ENCODE measurements at regions not wholly inside any gene's neighbourhood (a gene's known extent, or its start where the extent isn't known, plus 50 kb on each side); places are given as distances from the start of the nearest gene placed in this dataset.
"Not testable (repeated sequence)": the region's sequence is repeated elsewhere in the genome, so short reads cannot be mapped to it uniquely, and the experiment has no call there.

DNA sequence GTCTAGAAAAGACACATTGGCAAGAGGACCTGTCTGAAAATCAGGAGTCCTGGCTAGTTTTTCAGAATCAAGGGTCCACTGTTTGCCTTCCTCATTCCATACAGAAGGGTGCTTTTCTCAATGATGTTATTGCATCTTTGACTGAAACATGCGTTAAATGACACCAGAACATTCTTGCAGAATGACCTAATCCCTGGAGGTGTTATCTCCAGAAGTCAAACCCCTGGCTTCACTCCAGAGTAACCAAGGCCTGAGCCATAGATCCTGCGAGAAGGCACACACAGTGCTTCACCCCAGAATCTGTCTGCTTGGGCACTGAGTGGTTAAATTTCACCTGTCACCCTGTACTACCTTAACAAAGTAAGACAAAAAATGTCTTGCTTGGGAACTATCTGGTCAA, 1055.2 kb upstream of the FANCL start:
- DNase-seq = no peak

DNA sequence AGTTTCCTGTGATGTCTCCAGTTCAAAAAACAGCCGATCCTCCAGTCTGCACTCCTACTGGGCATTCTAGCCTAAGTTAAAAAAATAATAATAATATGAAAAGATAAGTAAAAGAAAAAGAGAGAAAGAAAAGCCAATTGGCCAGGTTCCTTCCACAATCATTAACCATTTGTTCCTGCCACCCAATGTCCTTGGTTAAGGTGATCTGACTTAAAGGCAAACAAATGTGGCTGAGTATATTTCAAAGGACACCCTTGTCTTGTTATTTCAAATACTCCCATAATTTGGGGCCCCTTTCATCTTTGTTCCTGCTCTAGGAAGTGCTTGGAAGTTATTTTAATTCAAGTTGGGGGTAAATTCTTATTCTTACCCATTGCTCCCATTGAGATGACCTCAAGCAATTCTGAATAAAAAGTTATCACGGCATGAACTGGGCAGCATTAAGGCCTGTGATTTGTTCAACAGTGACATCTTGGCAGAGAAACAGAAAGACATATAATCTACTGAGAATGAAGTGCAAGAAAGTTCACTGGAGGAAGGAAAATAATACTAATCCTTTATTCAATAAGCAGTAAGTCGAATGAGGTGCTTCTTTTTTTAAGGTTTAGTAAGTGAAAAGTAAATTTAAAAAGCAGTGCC, 1054.5 kb upstream of the FANCL start:
- no peak for DNase-seq

DNA sequence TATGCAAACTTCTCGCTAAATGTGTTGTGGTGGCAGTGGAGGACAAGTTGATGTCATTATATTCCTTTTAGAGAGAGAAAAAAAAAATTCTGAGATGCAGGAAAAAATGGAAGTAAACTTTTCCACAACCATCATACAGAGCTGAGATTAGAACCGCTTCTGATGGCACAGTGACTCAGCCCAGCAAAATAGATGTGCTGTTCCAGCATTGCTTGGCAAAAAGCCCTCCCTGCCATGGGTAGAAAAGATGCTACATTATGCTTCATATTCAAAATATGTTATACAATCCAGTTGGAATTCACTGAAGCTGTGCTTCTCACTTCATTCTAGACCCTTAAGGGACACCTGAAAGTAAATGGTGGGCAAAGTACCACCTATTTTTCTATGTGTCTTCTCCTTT, 1047.6 kb upstream of the FANCL start:
- no peak for DNase-seq

DNA sequence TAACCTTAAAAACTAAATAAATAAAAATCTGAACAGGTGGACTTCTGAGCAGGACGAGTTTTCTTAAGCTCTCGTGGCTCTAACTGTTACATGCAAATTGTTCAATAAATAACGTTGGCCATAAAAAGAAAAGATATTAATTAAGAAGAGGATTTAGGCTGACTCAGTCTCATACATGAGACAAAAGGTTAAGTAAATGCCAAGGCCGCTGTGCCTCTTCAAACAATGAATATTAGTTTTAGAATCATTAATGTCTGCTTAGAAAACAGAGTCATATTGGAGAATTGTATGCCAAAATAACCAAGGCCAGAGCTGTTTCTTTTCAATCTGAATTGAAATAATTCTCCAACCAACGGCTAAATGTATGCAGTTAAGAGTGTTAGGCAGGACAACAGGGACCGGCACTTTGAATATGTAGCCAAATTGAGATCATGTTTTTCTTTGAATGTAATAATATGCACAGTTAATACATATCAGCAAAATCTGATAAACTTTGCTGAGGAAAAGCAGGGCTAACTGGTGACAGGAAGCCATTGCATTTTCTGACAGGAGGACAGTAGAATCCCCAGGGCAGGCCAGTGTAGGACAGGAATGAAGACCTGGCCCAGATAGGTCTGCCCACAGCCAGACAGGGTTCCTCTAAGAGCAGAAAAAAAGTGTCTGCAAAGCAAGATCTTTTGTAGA, 1041.4 kb upstream of the FANCL start:
- no peak for DNase-seq

DNA sequence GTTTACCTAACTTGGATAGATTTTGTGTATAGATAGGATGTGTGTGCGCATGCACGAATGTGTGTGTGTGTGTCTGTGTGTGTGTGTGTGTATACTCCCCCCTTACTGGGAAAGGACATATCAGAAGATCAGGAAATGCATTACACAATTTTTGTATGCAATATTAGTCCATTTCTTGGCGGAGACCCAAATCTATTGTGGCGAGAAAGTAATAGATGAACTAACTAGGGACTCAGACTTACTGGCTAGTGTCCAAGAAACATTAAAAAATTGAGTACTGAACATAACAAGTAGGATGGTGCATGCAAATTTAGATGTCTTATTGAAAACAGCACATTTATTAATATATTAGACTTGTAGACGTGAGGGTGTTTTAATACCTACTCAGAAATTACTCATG, 1036.5 kb upstream of the FANCL start:
- no peak for DNase-seq

DNA sequence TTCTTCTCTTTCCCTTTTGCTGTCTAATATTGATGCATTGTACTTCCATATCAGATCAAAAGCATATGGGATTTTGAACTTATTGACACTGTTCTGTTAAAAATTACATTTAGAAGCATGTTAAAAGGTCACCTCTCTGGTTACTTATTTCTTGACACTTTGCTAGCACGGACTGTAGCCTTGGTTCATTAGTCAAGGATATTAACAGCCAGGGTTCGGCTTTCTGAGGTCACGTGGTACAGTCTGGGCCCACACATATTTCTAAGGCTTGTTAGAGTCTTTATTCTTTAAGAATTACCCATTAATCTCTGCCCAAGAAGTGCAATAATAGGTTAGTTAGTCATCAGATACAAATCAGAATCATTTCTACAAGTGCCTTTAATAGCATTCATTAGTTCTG, 1035.8 kb upstream of the FANCL start:
- no peak for DNase-seq

DNA sequence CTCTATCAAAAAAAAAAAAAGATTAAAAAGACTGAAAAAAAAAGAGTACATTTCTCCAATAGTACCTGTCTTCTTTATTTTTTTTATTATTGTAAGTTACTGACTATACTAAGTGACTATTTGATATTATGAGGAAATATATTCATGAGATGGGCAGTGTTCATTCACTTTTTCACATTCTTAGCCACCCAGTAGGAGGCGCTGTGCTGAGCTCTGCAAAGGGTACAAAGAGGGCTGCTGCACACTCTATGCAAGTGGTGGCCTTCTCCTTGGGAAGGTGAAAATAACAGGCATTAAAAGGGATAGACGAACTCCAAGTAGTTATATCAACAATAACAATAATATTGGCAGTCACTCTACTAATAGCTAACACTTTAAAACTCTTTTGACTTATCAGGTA, 1034.9 kb upstream of the FANCL start:
- no peak for DNase-seq

DNA sequence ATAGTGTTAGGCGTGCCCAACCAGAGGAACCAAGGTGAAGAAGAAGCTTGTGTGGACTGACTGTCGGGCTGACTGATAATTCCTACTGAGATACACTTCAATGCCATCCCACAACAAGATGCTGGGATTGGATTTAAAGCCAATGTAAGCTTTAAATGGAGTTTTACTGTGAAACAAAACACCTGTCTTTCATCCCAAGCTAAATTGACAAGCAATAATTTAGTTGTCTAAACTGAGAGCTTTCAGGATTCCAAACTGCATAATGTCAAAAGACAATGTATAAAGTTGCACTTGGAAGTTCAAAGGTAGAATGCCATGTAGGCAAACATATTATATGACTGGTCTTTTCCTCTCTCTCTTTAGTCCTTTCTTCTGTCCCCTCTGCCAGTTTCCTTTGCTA, 1025.3 kb upstream of the FANCL start:
- no peak for DNase-seq

DNA sequence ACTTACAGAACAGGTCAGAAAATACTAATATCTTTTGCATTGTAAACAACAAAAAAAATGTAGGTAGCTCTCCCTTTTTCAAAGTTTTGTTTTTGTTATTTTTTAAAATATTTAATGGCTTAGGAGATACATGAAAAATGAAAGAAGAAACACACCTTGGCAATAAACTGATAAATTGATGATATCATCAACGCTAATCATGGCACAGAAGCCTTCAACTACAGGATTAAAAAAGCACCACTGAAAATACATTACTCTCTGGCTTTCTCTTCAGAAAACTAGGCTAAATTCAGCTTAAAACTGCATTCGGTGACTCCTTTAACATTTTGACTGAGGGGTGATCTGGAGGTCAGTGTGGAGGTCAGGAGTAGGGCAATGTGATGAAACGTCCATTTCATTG, 1018.8 kb upstream of the FANCL start:
- no peak for DNase-seq

DNA sequence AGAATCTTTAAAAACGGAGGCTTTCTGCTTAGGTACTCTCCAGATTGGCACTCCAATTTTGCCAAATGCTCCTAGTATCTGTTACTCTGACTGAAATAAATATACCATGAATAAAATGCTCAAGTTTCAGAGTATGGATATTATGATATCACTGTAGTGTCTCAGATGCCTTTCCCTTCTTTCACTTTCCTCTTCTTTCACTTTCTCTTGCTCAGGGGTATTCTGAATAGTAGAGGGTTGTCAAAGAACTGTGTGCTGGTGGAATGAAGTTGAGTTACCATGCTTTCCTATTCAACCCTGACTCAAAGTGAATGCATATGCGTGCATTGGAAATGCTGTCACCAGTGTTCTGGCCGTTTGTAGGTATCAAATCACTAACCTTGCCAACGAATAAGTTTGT, 1015.2 kb upstream of the FANCL start:
- no peak for DNase-seq

DNA sequence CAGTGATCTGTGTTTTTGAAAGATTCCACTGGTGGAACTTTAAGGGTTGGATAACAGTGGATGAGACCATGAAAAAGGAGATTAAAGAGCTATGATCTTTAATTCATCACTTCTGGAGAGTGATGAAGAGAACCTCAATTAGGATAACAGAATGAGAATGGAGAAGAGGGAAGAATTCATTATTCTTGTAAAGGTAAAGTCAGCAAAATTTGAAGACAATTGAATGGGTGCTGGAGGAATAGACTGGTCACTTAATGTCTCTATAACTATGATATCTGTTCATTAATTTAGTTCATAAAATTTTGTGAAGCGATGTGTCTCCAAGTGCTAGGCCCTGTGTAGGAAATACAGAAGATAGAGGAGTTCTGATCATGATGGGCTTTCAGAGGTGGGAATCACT, 1013.2 kb upstream of the FANCL start:
- DNase-seq = no peak

DNA sequence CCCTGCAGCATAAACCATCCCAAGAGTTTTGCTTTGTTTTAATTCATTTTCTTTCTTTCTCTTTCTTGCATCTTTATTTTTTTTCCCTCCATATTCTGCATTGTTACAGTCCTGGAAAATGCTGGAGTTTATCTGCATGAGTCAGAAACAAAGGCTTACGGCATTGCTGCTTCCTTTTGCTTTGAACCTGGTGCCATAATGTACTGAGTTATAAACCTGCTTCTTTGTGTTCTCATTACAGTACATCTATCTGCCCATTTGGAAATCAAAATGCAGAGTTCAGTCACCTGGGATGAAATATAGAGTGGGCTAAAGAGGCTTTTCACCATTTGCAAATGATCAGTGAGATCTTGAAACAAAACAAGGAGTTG, 1009.2 kb upstream of the FANCL start:
- DNase-seq = no peak

DNA sequence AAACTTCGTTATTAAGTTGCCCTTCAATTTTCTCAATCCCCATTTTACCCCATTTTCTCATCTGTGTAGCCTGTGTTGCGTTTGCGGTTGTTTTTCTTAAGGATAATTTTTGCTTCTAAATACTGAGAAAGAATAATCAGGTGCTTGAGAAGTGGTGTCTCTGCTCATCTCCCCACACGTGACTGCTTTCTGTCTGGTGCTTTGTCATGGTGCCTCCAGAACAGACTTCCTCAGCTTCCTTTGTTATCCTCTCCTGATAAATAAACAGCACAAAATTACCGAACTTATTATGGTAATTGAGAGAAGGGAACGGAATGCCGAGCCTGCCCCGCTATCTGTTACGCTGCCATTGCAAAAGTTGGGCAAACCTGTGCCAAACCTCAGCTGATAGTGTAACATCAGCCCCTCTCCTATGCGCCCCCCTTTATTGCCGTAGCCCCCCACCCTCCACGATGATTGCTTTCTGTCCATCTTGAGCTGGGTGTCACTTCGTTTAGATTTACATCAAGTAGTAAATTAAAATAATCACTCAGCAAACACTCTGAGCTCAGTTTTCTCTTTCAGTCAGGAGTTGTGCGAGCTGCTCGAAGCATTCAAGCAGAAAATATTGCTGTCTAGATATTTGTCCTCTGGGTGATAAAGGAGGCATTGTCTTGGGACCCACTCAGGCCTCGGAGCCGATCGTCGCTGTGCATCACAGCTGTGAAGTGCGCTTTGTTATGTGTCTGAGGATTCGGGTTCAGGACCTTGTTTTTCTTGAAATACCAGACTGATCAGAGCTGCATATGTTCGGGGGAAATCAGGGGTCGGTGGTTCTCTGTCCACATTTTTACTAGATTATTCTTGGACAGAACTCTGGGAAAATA, 1008.5 kb upstream of the FANCL start:
- DNase-seq = no peak

DNA sequence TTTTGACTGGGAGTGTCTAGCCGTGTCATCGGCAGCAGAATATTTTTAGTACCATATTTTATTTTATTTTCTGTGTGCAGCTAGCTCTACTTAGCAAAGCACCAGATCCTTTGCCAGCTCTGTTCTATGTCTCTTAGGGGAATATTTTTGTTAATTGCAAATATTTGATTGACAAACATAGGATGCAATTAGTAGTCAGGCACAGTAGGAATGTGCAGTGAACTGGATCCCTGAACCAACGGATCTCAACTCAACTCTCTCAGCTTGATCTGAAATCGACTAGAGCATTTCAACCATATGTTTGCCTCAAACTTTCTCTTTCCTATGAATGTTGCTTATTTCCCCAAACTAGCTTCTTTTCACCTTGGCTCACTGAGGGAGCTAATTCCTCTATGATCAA, 998.0 kb upstream of the FANCL start:
- no peak for DNase-seq

DNA sequence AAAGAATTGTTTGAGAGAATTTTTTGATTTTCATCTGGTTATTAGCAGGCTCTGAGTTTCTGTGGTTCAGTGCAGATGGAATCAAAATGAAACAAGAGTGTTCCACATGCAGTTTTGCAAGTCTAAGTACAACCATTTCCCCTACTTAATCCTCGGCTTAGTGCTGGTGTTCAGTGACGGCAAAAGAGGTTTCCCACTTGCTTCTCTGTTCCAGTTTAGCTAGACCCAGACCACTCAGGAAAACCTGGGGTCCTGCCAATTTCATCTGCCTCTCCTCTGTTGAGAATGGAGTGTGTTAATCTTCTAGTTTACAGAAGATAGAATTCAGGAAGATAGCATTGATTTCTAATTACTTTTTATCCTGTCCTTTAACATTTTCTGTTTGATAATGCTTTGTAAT, 996.2 kb upstream of the FANCL start:
- DNase-seq = no peak

DNA sequence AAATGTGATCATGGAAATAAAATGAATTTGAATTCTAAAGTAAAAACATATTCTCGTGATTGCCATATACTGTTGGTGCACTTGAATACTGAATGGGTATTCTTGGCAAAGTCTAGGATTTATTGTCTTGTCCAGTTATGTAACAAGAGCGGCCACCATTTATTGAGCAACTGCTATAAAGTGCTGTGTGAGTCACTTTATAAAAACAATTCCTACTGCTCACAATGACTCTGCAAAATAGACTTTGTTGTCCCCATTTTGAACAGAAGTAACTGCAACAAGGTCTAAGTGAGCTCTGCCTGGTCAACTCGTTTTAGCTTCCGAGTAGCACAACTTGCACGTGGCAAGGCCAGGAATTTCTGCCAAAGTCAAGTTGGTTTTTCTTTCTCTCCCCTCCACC, 995.6 kb upstream of the FANCL start:
- no peak for DNase-seq

DNA sequence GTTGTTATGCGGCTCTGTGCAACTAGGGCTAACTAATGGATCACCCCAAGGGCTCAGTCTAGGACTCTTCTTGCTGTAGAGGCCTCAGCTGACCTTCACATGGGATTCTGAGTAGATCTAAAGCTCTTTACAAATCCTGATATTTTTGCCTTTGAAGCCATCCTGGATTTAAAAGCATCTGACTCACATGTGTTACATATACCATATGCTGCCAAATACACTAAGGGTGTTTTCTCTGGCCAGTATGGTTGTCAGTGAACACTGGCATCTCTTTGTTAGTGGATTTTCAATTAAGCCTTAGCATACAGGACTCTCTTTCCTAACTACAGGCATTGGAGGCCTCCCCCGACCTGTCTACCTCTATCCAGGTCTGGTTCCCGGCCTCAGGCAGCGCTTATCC, 992.8 kb upstream of the FANCL start:
- DNase-seq = no peak

DNA sequence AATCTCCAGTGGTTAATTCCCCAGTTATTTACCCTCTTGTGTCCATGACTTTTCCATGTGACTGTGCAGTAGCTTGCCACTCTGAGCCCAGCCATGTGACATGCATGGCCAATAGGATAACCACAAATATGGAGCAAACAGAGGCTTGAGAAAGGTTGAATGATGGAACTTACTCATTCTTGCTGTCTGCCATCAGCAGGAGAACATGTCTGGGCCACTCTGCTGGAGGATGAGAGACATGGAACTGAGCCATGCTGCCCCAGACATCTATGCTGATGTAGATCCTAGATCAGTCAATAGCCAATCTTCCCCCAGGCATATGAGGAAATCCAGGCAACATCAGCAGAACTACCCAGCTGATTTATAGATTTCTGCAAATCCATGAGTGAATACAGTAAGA, 992.3 kb upstream of the FANCL start:
- DNase-seq = no peak

DNA sequence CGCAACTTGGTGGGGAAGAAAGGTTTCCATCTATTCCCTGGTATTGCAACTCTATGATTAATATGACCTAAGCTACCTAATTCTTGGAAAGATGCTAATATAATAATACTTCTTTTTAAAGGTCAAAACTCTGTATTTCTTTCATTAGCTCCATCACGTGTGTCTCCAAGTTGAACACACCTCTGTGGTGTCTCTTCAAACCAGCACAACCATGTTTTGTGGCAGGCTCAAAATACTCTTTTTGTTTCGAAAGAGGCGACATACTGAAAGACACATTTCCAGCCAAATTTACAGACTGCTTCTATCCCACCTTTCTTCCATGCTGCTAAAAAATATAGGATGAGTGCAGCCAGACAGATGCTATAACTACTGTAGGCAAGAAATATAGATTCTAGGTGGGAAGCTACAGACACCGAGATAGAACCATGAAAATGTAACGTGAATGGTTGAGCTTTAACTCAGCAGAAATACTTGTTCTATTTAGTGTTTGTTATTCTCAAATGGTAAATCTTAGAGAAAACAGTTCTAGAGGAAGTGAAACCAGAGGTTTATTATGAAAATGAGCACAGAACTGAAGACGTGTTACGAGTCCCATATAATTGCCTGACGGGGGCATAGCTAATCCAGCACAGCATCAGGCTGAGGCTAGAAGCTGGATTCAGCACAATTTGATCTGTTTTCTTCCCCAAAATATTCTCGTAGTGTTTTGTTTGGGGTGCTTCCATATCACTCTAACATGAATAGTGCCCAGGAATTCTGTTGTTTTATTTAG, 991.5 kb upstream of the FANCL start:
- DNase-seq = no peak

DNA sequence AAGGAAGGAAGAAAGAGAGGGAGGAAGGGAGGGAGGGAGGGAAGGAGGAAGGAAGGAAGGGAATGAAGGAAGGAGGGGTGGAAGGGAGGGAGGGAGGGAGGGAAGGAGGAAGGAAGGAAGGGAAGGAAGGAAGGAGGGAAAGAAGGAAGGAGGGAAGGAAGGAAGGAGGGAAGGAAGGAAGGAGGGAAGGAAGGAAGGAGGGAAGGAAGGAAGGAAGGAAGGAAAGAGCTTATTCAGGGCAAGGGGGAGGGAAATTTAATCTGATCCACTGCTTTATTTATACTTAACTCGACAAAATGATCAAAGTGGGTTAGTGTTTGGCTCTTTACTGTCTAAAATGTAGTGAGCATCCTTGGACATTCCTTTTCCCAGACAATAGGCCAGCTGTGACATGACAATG, 985.2 kb upstream of the FANCL start:
- DNase-seq = not testable (repeated sequence)

DNA sequence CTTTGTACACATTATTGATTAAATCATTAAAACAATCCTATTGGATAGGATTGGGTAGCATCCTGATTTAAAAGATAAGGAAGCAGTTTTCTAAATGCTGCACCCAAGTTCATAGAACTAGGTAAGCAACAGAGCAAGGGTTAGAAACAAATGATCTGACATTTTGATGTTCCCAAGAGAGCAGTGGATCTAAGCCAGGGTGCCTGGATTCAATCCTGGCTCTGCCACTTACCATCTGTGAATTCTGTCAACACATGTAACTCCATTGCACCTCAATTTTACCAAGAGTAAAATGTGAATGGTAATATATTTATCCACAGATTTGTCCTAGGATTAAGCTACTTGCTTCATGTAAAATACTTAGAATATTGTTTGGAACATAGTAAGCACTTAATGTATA, 982.6 kb upstream of the FANCL start:
- DNase-seq = no peak

DNA sequence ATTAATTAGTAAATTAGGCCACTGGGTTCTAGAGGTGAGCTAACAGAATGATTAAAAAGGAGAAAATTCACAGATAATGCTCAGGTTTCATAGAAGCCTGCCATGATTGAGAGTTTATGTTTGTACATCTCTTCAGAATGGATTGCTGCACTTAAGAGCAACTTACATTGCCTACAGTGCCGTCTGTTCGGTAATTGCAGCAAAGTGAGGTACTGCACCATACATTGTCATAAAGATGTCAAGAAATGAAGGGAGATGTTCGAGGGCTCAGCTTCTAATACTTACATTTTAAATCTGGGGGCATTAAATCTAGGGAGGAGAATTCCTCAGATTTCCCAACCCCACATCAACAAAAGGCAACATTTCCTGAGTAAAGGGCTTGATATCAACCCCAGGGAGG, 976.2 kb upstream of the FANCL start:
- no peak for DNase-seq

DNA sequence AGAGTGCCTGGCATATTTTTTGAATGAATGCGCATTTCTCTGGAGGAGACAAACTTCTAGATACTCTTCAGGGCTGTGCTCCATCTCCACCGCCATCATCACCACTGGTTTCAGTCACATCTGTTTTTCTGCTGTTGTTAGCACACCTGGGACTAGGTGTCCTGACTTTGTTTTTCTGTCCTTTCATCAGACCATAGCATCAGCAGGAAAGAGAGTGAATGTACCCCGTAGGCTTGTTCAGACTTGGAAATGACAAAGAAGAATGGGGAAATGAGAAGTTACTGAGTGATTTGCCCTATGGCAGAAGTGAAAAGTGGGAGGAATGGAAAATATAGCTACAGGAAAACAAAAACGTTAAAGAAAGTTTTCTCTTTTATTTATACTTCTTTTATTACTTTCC, 965.2 kb upstream of the FANCL start:
- no peak for DNase-seq

DNA sequence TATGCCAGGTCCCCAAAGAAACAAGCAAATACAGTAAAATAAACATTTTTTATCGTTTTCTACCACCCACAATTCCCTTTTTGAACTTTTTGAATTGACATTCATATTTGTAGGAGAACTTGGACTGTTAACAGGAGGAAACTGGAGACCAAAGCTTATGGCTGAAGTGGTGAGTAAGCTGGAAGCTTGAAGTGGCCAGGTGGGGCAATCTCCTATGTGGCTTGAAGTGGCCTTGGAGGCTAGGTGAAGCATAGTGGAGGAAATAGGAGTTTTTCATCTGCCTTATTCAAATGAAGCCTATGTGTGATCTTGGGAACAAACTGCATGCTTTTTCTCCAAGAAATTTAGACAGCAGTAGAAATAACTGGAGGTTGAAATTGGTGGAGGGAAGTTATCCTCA, 962.9 kb upstream of the FANCL start:
- DNase-seq = no peak

All from Kasumi-1 (cell line).